NCI-H1694 treated with DMSO at 0.1 percent for 48 hours (cell line): ENCODE measurements at regions not wholly inside any gene's neighbourhood (a gene's known extent, or its start where the extent isn't known, plus 50 kb on each side); places are given as distances from the start of the nearest gene placed in this dataset.
"Not testable (repeated sequence)": the region's sequence is repeated elsewhere in the genome, so short reads cannot be mapped to it uniquely, and the experiment has no call there.

Experiments
- DNase-seq: peaks from one replicate; lab custom pipeline; 2025; lab: John Stamatoyannopoulos, UW

GRCh38 chr3:137460944-137461343 lies 303.2 kb upstream of the SOX14 start:
- DNase-seq: no peak

- no peak for DNase-seq
These were observed 301.0 kb upstream of the SOX14 start for GRCh38 chr3:137463131-137463530.

- no peak for DNase-seq
These were observed 299.8 kb upstream of the SOX14 start for GRCh38 chr3:137464341-137464740.

GRCh38 chr3:137468446-137468845 lies 295.7 kb upstream of the SOX14 start:
- DNase-seq: no peak

GRCh38 chr3:137469263-137469662 lies 294.9 kb upstream of the SOX14 start:
- no peak for DNase-seq

- DNase-seq: no peak
These were observed 293.0 kb upstream of the SOX14 start for GRCh38 chr3:137471130-137471529.

GRCh38 chr3:137471558-137472204 lies 292.4 kb upstream of the SOX14 start:
- DNase-seq: no peak

GRCh38 chr3:137477614-137478013 lies 286.5 kb upstream of the SOX14 start:
- no peak for DNase-seq

GRCh38 chr3:137509354-137510045 lies 254.6 kb upstream of the SOX14 start:
- DNase-seq: no peak

DNA sequence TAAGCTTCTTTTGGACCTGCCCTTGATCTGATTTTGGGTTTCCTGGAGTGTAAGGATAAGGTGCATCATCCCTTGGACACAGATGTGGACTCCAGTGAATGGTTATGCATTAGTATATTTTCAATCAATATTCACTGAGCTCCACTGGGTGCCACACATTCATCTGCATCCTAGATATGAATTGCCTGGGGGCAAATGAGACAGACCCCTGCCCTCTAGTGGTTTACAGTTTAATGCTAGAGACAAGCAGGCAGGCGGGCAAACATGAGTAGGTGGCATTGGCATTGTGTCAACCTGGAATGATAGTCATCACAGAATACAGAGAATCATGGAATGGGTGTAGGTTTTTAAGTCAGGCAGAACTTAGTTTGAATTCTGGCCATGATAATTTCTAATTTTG lies 252.5 kb upstream of the SOX14 start:
- no peak for DNase-seq

- no peak for DNase-seq
These were observed 249.3 kb upstream of the SOX14 start for GRCh38 chr3:137514853-137515252.

GRCh38 chr3:137519602-137520001 lies 244.5 kb upstream of the SOX14 start:
- no peak for DNase-seq

DNA sequence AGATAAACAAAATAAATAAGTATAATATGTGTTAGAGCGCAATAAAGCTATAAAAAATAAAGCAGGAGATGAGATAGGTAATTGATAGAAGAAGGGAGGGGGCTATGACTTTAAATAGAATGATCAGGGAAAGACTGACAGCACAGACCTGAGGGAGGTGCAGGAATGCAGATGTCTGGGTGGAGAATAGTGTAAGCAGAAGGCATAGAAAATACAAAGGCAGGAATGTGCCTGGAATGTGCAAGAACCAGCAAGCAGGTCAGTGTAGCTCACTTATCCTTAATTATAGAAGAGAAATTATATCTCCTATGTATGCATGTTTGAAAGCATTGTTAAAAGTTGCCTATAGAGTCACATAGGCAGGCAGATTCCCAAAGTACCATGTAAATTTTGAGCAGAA lies 239.4 kb upstream of the SOX14 start:
- no peak for DNase-seq

DNA sequence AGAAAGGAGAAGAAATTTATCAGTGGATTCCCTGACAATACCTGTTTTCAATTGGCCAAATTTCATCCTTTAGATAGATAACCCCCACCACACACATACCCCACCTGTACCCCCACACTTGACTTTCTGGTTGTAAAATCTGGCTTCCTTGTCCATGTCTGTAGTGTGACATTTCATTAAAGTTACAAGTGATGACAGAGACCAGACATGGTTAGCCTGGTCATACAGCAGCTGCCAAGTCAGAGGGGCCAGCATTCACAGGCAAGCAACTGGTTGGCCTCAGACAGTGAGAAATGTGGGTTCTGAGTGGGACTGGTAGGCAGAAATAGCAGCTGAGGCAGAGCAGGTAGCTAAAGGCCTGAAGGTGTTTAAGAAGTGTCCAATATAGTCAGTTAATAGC lies 238.6 kb upstream of the SOX14 start:
- DNase-seq: no peak

DNA sequence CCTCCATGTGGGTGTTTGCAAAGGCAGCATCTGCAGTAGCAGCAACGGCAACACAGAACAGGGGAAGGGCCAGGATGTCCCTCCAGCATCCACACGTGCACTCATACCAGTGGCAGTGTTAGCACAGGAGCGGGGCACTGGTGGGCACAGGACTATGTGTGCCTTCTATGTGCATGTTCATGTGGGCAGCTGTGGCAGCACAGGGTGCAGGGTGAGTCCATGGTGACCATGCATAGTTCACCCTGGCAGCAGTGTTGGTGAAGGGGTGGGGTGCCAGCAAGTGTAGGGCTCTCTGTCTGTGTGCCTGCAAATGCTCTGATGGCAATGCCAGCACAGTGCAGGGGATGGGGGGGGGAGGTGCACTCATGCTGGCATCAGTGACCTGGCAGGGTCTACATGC lies 222.1 kb upstream of the SOX14 start:
- no peak for DNase-seq

DNA sequence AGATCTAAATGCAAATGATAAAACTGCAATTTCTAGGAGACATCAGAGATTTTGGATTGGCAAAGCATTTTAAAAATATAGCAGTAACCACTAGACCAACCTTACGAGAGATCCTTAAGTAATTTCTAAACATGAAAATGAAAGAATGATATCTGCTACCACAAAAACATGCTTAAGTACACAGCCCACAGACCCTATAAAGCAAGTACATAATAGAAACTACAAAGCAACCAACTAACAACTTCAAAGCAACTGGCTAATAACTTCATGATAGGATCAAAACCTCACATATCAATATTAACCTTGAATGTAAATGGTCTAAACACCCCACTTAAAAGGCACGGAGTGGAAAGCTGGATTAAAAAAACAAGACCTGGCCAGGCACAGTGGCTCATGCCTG lies 209.9 kb upstream of the SOX14 start:
- no peak for DNase-seq

DNA sequence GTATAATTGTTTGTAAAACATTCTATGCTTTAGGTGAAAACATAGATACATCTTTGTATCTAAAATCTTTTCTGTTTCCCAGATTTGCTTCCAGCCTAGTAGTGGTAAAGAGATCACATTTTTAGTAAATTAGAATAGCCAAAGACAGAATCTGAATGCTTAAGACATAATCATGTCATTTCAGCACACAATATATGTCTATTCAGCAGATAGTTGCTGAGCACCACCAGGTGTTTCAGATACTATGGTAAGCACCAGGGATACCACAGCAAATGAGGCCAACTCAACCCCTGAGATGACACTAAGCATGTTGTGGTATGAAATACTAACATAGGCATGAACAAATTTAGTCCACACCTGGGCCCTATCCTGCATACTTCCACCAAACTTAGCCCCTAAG lies 195.2 kb upstream of the SOX14 start:
- DNase-seq: no peak

GRCh38 chr3:137572931-137573330 lies 191.2 kb upstream of the SOX14 start:
- DNase-seq: no peak

DNA sequence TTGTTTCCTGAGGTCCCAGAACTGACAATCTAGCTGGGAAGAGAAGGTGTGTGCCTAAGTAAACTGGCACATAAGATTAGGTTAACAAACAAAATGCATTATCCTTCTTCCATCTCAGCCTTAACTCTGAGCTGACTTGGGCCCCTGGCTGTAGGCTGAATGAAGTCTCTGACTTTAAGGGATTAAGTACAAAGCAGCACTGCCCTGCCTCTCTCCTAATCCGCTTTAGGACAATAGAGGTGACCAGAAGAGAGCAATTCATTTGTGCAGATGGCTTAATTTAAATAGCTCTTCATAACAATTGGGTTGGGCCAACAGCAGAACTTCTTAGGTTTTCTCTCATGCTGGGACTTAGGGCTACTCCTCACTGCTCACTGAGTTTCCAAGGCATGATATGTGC lies 181.6 kb upstream of the SOX14 start:
- DNase-seq: no peak

DNA sequence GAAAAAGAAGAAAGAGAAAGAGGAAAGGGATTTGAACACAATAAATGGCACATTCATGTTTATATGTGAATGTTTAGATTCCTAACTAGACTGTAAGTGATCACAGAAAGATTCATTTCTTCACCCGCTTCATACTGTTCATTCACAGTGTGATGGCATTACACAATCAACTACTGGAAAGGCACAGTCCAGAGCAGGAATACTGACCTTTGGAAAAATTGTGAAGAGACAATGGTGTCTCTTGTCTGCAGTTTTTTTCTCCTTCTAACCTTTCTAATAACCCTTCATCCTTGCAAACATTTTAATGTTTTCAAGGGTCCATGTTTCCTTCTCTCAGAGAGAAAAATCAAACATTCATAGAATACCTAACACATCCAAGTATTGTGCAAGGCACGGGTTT lies 180.9 kb upstream of the SOX14 start:
- no peak for DNase-seq

DNA sequence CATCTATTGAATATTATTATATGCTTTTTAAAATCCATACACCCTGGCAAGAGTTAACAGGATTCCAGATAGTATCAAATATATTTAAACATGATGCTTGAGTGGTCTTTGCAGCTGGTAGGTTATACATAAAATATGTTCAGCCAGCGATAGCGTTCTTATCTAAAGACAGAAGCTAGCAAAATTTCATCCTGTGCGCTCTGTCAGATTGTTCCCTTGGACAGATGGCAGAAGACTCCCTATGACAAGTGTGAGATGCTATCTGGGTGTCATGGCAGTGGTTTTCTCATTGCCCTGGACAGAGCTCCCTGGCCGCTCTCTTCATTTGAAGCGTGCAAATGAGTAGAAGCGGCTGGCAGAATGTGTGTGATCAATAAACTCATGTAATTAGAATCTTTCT lies 175.2 kb upstream of the SOX14 start:
- no peak for DNase-seq

DNA sequence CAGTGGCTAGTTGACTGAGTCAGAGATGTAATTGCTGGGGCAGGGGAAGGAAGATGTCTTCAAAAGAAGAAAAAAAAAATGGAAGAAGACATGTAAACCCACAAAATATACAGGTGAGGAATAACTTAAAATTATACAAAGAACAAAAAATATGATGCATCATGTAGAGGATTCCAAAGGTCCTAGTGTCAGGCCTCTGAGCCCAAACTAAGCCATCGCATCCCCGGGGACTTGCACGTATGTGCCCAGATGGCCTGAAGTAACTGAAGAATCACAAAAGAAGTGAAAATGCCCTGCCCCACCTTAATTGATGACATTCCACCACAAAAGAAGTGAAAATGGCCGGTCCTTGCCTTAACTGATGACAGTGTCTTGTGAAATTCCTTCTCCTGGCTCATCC lies 168.7 kb upstream of the SOX14 start:
- not testable (repeated sequence) for DNase-seq

- DNase-seq: no peak
These were observed 153.4 kb upstream of the SOX14 start for GRCh38 chr3:137610723-137611122.

DNA sequence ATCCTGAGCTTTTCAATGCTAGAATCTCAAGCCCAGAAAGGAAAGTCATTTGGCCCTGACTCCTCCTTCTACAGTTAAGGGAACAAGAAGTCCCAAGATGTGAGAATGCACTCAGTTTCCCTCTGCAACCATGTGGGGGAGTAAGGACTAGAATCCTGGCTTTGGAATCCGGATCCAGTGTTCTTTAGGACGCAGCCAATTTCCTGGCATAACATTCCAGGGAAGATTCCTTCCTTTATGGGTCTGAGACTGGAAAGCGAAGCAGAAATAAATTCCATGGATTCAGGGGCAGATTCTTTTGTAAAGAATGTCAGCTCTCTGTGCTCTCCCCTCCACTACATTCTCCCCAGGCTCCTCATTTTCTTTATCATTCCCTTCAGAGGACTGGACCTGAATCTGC lies 151.8 kb upstream of the SOX14 start:
- DNase-seq: no peak
